Transverse colon (tissue), 3 donors: ENCODE measurements at regions not wholly inside any gene's neighbourhood (a gene's known extent, or its start where the extent isn't known, plus 50 kb on each side); places are given as distances from the start of the nearest gene placed in this dataset.

Source experiments
- EP300 ChIP-seq: sonication (generic); formaldehyde crosslinking; IDR thresholded peaks from one replicate; pipeline ENCODE4 v1.6.1; 2017; ENCODE audit warnings: antibody characterized with exemption, low read depth
- POLR2A ChIP-seq: fragments of 450-650 bp; IDR thresholded peaks from one replicate; pipeline ENCODE4 v1.6.1; 2016; ENCODE audit warnings: antibody characterized with exemption, mild to moderate bottlenecking, moderate library complexity
- TF ChIP-seq, protein P1 (sequence below), 5 experiments: fragments of 200-600 bp in 3 of 5; fragments of 450-650 bp in 2 of 5; sonication (generic) in 3 of 5; IDR thresholded peaks; 1 replicate in 2 of 5; 2 replicates in 3 of 5; pipeline ENCODE4 v1.5.1; 2016 to 2017; ENCODE audit warnings: antibody characterized with exemption in 5 of 5, inconsistent platforms in 3 of 5, mild to moderate bottlenecking in 2 of 5, moderate library complexity in 1 of 5

DNA sequence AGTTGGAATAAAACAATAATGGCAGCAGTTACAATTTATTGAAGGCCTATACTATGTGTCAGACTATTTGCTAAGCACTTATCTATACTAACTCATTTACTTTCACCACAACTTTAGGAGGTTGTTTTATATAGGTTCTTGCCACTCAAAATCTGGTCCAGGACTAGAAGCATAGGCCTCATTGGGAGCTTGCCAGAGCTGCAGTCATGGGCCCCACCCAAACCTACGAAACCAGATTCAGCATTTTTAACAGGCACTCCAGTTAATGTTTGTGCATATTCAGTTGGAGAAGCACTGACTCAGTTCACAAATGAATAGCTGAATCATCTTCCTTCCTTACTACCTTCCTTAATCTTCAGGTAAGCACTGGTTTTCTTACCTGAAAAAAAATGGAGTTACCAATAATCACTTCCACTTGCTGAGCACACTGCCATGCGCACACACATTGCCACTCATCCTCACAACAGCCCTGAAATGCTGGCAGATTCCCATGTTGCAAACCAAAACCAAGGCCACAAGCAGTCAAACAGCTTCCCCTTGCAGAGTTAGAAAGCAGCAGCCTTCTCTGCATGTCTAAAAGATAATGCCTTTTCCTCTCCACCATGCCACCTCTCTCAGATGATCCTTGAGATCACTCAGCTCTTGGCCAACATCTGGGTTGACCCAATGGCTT is 122.4 kb downstream of the SLC16A9 start:
- TF ChIP-seq POLR2A (no peak), EP300 (no peak)
- TF ChIP-seq, protein P1, sequence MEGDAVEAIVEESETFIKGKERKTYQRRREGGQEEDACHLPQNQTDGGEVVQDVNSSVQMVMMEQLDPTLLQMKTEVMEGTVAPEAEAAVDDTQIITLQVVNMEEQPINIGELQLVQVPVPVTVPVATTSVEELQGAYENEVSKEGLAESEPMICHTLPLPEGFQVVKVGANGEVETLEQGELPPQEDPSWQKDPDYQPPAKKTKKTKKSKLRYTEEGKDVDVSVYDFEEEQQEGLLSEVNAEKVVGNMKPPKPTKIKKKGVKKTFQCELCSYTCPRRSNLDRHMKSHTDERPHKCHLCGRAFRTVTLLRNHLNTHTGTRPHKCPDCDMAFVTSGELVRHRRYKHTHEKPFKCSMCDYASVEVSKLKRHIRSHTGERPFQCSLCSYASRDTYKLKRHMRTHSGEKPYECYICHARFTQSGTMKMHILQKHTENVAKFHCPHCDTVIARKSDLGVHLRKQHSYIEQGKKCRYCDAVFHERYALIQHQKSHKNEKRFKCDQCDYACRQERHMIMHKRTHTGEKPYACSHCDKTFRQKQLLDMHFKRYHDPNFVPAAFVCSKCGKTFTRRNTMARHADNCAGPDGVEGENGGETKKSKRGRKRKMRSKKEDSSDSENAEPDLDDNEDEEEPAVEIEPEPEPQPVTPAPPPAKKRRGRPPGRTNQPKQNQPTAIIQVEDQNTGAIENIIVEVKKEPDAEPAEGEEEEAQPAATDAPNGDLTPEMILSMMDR (IDR thresholded peaks at IDR 0.05): no peak
